Muscle of back (tissue), 3 donors: ENCODE measurements at regions not wholly inside any gene's neighbourhood (a gene's known extent, or its start where the extent isn't known, plus 50 kb on each side); places are given as distances from the start of the nearest gene placed in this dataset.
"Not testable (repeated sequence)": the region's sequence is repeated elsewhere in the genome, so short reads cannot be mapped to it uniquely, and the experiment has no call there.

Source experiments
- DNase-seq, 3 donors: peaks; one replicate each; pipeline versions ENCODE4 v3.0.0 to v3.0.0-alpha.2; 2013

GRCh38 chr21:15203740-15204139, 138.9 kb upstream of the NRIP1 start:
- DNase-seq, result no peak

GRCh38 chr21:15204140-15204969, 139.6 kb upstream of the NRIP1 start:
- DNase-seq, result no peak

GRCh38 chr21:15204970-15205286, 140.1 kb upstream of the NRIP1 start:
- DNase-seq, result no peak

- no peak for DNase-seq
Observed at GRCh38 chr21:15206514-15206913, 141.7 kb upstream of the NRIP1 start.

GRCh38 chr21:15207231-15207630, 142.4 kb upstream of the NRIP1 start:
- DNase-seq, result no peak

GRCh38 chr21:15207635-15208370, 143.0 kb upstream of the NRIP1 start:
- DNase-seq, result no peak

- no peak for DNase-seq
Observed at GRCh38 chr21:15208786-15209185, 144.0 kb upstream of the NRIP1 start.

- DNase-seq, result no peak
Observed at GRCh38 chr21:15209224-15209623, 144.4 kb upstream of the NRIP1 start.

GRCh38 chr21:15210235-15210678, 145.5 kb upstream of the NRIP1 start:
- peak in 1 of 3 donors; percentile 22 for DNase-seq

- no peak for DNase-seq
Observed at GRCh38 chr21:15211491-15212133, 146.8 kb upstream of the NRIP1 start.

- no peak for DNase-seq
Observed at GRCh38 chr21:15212206-15212605, 147.4 kb upstream of the NRIP1 start.

GRCh38 chr21:15218476-15218875, 153.7 kb upstream of the NRIP1 start:
- not testable (repeated sequence) for DNase-seq

- no peak for DNase-seq
Observed at GRCh38 chr21:15219039-15219438, 154.2 kb upstream of the NRIP1 start.

GRCh38 chr21:15219894-15220293, 155.1 kb upstream of the NRIP1 start:
- DNase-seq, result no peak

GRCh38 chr21:15221799-15222386, 157.1 kb upstream of the NRIP1 start:
- peak in 2 of 3 donors; percentile 20 to 39 for DNase-seq

GRCh38 chr21:15222707-15223106, 157.9 kb upstream of the NRIP1 start:
- no peak for DNase-seq

- peak in 1 of 3 donors; percentile 58 for DNase-seq
Observed at GRCh38 chr21:15224346-15225086, 159.7 kb upstream of the NRIP1 start.

- no peak for DNase-seq
Observed at GRCh38 chr21:15227919-15228318, 163.1 kb upstream of the NRIP1 start.

- DNase-seq, result no peak
Observed at GRCh38 chr21:15229390-15229789, 164.6 kb upstream of the NRIP1 start.

GRCh38 chr21:15233611-15234010, 168.8 kb upstream of the NRIP1 start:
- DNase-seq, result no peak

GRCh38 chr21:15236111-15236510, 171.3 kb upstream of the NRIP1 start:
- no peak for DNase-seq

- DNase-seq, result peak in 1 of 3 donors; percentile 29
Observed at GRCh38 chr21:15240848-15241247, 176.0 kb upstream of the NRIP1 start.
